HL-60 (cell line): ENCODE measurements at regions not wholly inside any gene's neighbourhood (a gene's known extent, or its start where the extent isn't known, plus 50 kb on each side); places are given as distances from the start of the nearest gene placed in this dataset.

Source experiments
- DNase-seq, 2 experiments: peaks; one replicate each; pipeline ENCODE4 v3.0.0-alpha.2; 2010 to 2020; ENCODE audit warnings: low read depth in 1 of 2, low spot score in 1 of 2
- H3K27ac ChIP-seq: fragments of 250-450 bp; sonication (Bioruptor Pico); replicated peaks from 2 replicates; pipeline ENCODE4 v1.5.1; 2020; ENCODE audit warnings: mild to moderate bottlenecking, moderate library complexity
- H3K27me3 ChIP-seq: fragments of 250-450 bp; sonication (Bioruptor Pico); 2 replicates; pipeline ENCODE4 v1.5.1; 2021; ENCODE audit warnings: mild to moderate bottlenecking, moderate library complexity; ENCODE audit not compliant: insufficient read depth, poor library complexity, severe bottlenecking
- H3K4me3 ChIP-seq: replicated peaks from 2 replicates; pipeline ENCODE4 v1.5.1; 2011; ENCODE audit warnings: mild to moderate bottlenecking, control low read depth, low read length; ENCODE audit not compliant: insufficient read depth
- GABPA ChIP-seq: IDR thresholded peaks from 2 replicates; pipeline ENCODE4 v1.6.1; 2012; ENCODE audit warnings: low read depth
- POLR2AphosphoS5 ChIP-seq: IDR thresholded peaks from 2 replicates; pipeline ENCODE4 v1.6.1; 2012; ENCODE audit warnings: low read depth
- SPI1 ChIP-seq: IDR thresholded peaks from 2 replicates; pipeline ENCODE4 v1.6.1; 2012; ENCODE audit warnings: low read depth, mild to moderate bottlenecking, borderline replicate concordance
- TF ChIP-seq, protein P1 (sequence below): IDR thresholded peaks from 2 replicates; pipeline ENCODE4 v1.6.1; 2012; ENCODE audit warnings: low read depth; ENCODE audit not compliant: insufficient replicate concordance
- TF ChIP-seq, protein P2 (sequence below): IDR thresholded peaks from one replicate; pipeline ENCODE4 v1.5.1; 2011; ENCODE audit warnings: low read length, control low read depth, inconsistent platforms; ENCODE audit not compliant: insufficient read depth

DNA sequence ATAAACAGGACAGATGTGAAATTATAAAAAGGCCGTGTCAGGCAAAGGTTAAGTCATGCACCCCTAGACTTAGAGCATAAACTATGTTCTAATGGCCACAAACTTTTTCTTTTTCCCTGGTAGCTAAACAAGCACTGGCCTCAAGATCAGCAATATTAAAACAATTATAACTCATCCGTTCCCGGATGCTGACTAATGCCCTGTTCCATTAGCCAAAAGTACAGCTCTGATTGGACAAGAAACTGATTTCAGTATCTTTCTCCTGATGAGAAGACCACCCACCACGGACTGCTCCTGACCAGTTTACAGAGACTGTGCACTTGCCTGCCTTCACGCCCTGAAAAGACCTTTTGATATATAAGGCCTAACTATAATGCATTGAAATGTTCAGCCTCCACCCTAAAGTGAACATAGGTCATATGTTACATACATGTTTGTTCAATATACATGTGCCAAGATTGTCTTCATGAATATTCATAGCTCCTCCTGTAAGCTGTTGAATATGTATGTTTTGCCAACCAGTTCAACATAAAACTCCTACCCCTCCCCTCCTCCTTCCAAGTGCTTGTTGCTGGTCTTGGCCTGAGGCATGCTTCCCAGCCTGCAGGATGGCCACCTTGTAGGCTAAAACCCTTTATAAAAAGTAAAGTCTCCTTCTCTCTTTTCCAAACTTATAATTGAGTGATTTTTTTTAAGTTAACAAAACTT, 162.0 kb downstream of the IPO8 start:
- Histone ChIP-seq H3K4me3 (no peak overlapping the region), H3K27me3 (no peaks in the 10 kb centered on the region), H3K27ac (no peak overlapping the region)
- TF ChIP-seq, protein P1, sequence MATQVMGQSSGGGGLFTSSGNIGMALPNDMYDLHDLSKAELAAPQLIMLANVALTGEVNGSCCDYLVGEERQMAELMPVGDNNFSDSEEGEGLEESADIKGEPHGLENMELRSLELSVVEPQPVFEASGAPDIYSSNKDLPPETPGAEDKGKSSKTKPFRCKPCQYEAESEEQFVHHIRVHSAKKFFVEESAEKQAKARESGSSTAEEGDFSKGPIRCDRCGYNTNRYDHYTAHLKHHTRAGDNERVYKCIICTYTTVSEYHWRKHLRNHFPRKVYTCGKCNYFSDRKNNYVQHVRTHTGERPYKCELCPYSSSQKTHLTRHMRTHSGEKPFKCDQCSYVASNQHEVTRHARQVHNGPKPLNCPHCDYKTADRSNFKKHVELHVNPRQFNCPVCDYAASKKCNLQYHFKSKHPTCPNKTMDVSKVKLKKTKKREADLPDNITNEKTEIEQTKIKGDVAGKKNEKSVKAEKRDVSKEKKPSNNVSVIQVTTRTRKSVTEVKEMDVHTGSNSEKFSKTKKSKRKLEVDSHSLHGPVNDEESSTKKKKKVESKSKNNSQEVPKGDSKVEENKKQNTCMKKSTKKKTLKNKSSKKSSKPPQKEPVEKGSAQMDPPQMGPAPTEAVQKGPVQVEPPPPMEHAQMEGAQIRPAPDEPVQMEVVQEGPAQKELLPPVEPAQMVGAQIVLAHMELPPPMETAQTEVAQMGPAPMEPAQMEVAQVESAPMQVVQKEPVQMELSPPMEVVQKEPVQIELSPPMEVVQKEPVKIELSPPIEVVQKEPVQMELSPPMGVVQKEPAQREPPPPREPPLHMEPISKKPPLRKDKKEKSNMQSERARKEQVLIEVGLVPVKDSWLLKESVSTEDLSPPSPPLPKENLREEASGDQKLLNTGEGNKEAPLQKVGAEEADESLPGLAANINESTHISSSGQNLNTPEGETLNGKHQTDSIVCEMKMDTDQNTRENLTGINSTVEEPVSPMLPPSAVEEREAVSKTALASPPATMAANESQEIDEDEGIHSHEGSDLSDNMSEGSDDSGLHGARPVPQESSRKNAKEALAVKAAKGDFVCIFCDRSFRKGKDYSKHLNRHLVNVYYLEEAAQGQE = no peak
- TF ChIP-seq POLR2AphosphoS5 = no peak
- TF ChIP-seq, protein P2, sequence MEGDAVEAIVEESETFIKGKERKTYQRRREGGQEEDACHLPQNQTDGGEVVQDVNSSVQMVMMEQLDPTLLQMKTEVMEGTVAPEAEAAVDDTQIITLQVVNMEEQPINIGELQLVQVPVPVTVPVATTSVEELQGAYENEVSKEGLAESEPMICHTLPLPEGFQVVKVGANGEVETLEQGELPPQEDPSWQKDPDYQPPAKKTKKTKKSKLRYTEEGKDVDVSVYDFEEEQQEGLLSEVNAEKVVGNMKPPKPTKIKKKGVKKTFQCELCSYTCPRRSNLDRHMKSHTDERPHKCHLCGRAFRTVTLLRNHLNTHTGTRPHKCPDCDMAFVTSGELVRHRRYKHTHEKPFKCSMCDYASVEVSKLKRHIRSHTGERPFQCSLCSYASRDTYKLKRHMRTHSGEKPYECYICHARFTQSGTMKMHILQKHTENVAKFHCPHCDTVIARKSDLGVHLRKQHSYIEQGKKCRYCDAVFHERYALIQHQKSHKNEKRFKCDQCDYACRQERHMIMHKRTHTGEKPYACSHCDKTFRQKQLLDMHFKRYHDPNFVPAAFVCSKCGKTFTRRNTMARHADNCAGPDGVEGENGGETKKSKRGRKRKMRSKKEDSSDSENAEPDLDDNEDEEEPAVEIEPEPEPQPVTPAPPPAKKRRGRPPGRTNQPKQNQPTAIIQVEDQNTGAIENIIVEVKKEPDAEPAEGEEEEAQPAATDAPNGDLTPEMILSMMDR = no peak
- no peak for DNase-seq

DNA sequence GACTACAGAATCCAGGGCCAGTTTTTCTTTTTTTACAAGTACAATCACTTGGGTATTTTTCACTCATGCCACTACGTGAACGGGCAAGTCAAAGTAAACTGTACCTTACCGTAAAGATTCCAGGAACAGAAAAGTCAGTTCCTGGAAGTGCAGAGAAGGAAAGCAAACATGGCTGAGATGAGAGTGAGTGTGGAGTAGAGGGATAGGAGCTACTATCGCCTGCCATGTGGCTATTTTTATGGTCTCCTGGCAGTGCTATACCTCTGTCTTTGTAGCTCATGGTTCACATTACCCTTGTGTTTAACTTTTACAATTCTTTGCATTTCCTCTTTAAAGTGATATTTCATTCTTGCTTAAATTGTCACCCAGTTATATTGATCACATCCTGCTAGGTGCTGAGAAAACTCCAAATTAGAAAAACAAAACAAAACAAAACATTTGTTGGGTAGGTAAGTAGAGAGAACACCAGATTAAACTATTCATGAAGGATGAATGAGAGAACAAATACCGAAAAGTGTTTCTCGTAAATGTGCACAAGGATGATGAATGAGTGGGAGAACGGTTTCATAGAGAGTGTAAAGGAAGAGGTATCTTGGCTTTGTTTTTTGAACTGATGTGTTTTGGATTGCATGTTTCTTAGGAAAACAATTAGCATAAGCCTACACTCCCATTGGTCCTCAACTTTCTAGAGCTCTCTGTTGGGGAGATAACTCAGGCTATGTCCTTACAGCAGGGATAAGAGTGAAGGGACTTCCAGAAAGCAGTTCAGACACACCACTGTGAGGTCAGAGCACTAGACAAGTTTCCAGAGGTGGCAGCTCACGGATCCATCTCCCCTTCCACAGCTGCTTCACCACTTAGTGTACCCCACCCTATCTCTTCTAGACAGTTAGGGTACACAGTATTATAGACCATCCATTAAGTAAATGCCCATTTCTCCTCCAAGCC, 163.7 kb downstream of the IPO8 start:
- TF ChIP-seq, protein P1 = no peak
- TF ChIP-seq GABPA (no peak), SPI1 (no peak), POLR2AphosphoS5 (no peak)
- TF ChIP-seq, protein P2 = no peak
- H3K4me3 ChIP-seq = no peak overlapping the region
- no peak overlapping the region for H3K27ac ChIP-seq
- DNase-seq = no peak
- no peaks in the 10 kb centered on the region for H3K27me3 ChIP-seq

DNA sequence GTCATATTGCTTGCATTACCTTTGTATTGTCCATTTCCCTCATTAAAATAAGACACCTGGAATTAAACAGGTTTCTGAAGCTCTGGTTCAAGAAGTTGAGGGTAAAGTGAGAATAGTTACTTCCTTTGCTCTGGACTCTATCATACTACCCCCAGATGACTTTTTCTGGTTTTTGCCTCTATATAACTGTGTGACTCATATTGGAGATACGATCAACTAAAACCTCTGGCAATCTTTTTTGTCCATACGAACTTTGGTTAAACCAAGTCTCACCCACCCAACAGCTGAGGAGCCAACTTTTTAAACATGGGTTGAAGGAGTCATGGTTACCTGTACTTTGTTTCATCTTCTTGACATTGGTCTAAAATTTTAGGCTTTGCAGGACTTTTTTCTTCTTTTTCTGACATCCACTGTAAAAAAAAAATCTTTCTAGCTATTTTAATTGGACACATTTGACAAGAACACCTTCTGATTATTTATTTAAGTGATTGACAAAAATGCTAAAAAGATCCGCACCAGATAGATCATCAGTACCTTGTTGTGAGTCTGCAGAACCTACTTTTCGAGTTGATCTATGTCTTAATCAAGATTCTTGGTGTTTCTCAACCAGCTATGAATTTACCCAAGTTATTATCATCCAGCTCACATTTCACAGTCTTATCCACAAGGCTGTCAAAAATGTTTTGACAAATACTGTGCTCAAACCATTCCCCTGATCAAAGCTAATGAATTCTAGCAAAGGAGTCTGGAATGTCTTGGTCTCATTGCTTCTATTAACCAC, 166.0 kb downstream of the IPO8 start:
- no peak overlapping the region for H3K4me3 ChIP-seq
- H3K27ac ChIP-seq = no peak overlapping the region
- DNase-seq = no peak
- no peak for TF ChIP-seq SPI1
- TF ChIP-seq, protein P2 = no peak
- H3K27me3 ChIP-seq = no peaks in the 10 kb centered on the region
